ENCODE measurements at regions not wholly inside any gene's neighbourhood (a gene's known extent, or its start where the extent isn't known, plus 50 kb on each side); places are given as distances from the start of the nearest gene placed in this dataset.

DNA sequence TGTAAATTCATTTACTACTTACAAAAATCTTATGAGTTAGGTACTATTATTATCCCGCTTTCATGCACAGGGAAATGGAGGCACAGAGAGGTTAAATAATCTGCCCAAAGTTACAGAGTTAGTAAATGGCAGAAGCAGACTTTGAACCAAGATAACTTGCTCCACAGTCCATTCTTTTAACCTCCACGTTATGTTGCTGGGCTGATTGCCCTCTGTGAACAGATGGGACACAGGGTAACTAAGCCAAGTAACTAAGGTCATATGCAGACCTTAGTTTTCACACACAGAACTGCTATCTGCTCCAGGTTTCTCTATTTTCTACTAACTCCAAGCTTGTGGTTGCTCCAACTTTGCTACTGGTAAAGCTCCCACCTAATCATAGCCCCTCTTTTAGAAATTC lies 147.1 kb upstream of the IFNG-AS1 start (continued):
- TF ChIP-seq TAF1 (IDR thresholded peaks at IDR 0.05; ENCODE audit: borderline replicate concordance, low read depth, low read length) (no peak), NFIC (IDR thresholded peaks at IDR 0.05; ENCODE audit: borderline replicate concordance) (no peak), YY1 (IDR thresholded peaks at IDR 0.05; ENCODE audit: low read depth) (no peak), CTCF (IDR thresholded peaks at IDR 0.05) (no peak), RAD21 (IDR thresholded peaks at IDR 0.05; ENCODE audit: low read length) (no peak), TEAD4 (IDR thresholded peaks at IDR 0.05; ENCODE audit: borderline replicate concordance, insufficient read depth) (no peak), MEF2A (IDR thresholded peaks at IDR 0.05; ENCODE audit: borderline replicate concordance, low read depth) (no peak)
- TF ChIP-seq, protein P1, sequence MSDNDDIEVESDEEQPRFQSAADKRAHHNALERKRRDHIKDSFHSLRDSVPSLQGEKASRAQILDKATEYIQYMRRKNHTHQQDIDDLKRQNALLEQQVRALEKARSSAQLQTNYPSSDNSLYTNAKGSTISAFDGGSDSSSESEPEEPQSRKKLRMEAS (IDR thresholded peaks at IDR 0.05; ENCODE audit: low read depth) = no peak
- TF ChIP-seq, protein P2, sequence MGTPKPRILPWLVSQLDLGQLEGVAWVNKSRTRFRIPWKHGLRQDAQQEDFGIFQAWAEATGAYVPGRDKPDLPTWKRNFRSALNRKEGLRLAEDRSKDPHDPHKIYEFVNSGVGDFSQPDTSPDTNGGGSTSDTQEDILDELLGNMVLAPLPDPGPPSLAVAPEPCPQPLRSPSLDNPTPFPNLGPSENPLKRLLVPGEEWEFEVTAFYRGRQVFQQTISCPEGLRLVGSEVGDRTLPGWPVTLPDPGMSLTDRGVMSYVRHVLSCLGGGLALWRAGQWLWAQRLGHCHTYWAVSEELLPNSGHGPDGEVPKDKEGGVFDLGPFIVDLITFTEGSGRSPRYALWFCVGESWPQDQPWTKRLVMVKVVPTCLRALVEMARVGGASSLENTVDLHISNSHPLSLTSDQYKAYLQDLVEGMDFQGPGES (IDR thresholded peaks at IDR 0.05; ENCODE audit: low read depth, low read length) = no peak

DNA sequence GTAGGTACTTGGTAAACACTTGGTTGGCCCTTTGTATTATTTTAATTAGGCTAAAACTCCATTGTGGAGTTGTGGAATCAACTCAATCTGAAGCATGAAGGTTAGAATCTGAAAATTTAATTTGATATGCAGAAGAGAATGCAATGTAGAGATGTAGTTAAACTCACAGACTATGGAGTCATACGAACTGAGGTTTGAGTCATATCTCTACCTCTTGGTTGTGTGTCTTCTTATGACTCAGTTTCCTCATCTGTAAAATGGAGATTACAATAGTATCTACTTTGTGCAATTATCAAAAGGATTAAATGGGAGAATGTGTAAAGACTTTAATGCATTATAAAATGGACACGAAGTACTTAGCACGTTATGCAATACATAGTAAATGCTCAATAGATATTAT lies 146.0 kb upstream of the IFNG-AS1 start:
- TF ChIP-seq FOSL2 (IDR thresholded peaks at IDR 0.05; ENCODE audit: borderline replicate concordance, low read depth) = no peak
- TF ChIP-seq NRF1 (IDR thresholded peaks at IDR 0.05; ENCODE audit: low read depth, low read length) = no peak
- no peak for TF ChIP-seq USF1 (IDR thresholded peaks at IDR 0.05; ENCODE audit: borderline replicate concordance, low read depth)
- TF ChIP-seq EZH2phosphoT487 (IDR thresholded peaks at IDR 0.05; ENCODE audit: borderline replicate concordance, low read depth) = no peak
- no peak for TF ChIP-seq FOXM1 (IDR thresholded peaks at IDR 0.05; ENCODE audit: low read depth)
- no peak for TF ChIP-seq SMC3 (IDR thresholded peaks at IDR 0.05; ENCODE audit: low read depth, low read length)
- TF ChIP-seq NFIC (IDR thresholded peaks at IDR 0.05; ENCODE audit: borderline replicate concordance) = no peak
- TF ChIP-seq, protein P1 (IDR thresholded peaks at IDR 0.05; ENCODE audit: low read depth) = no peak
- TF ChIP-seq CHD2 (IDR thresholded peaks at IDR 0.05; ENCODE audit: low read length, partially characterized antibody) = no peak
- TF ChIP-seq, protein P3, sequence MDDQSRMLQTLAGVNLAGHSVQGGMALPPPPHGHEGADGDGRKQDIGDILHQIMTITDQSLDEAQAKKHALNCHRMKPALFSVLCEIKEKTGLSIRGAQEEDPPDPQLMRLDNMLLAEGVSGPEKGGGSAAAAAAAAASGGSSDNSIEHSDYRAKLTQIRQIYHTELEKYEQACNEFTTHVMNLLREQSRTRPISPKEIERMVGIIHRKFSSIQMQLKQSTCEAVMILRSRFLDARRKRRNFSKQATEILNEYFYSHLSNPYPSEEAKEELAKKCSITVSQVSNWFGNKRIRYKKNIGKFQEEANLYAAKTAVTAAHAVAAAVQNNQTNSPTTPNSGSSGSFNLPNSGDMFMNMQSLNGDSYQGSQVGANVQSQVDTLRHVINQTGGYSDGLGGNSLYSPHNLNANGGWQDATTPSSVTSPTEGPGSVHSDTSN (IDR thresholded peaks at IDR 0.05) = no peak
- Histone ChIP-seq H3K27ac (ENCODE audit: low read depth in 2 of 2, low read length in 1 of 2) (no peak overlapping the region), H4K20me1 (ENCODE audit: insufficient read depth) (no peaks in the 10 kb centered on the region), H3K9me3 (no peaks in the 10 kb centered on the region), H3K9me2 (no peaks in the 10 kb centered on the region), H3K9ac (no peak overlapping the region), H3K4me3 (ENCODE audit: low read depth in 2 of 2, low read length in 1 of 2) (no peak overlapping the region), H3K4me1 (ENCODE audit: control insufficient read depth in 1 of 2, insufficient read depth in 2 of 2, low read depth in 1 of 2, low read length in 1 of 2) (no peaks in the 10 kb centered on the region), H3F3A (replicated peaks; ENCODE audit: insufficient read depth) (no peaks in the 10 kb centered on the region), H3K79me2 (ENCODE audit: insufficient read depth) (no peaks in the 10 kb centered on the region), H3K36me3 (replicated peaks in 1 of 2; ENCODE audit: control insufficient read depth in 1 of 2, insufficient read depth in 2 of 2, low read length in 1 of 2) (no peaks in the 10 kb centered on the region), H3K4me2 (no peak overlapping the region), H2AFZ (ENCODE audit: low read depth) (no peak overlapping the region), H3K27me3 (ENCODE audit: insufficient read depth) (no peaks in the 10 kb centered on the region)
- CTCF ChIA-PET = no interaction called here
- whole genome bisulfite sequencing (ENCODE audit: low lambda C conversion rate) = 84% methylated on average over 3 of the region's 3 CpGs
- POLR2A ChIA-PET = no interaction called here
- DNase-seq = no peak

Measured in SK-N-SH (cell line).